ENCODE measurements at regions not wholly inside any gene's neighbourhood (a gene's known extent, or its start where the extent isn't known, plus 50 kb on each side); places are given as distances from the start of the nearest gene placed in this dataset.

GRCh38 chr12:84357314-84357713 lies 555.3 kb downstream of the SLC6A15 start:
- Histone ChIP-seq H3K9ac (replicated peaks in 1 of 4; ENCODE audit: extremely low read depth in 1 of 4, low read depth in 3 of 4, low read length in 3 of 4) (no peak overlapping the region), H2BK20ac (ENCODE audit: low read length) (no peak overlapping the region), H4K20me1 (replicated peaks in 1 of 2; ENCODE audit: control insufficient read depth in 1 of 2, insufficient read depth in 2 of 2, low read length in 2 of 2) (no peaks in the 10 kb centered on the region), H3K9me3 (ENCODE audit: insufficient read depth in 2 of 2, low read depth in 1 of 2, low read length in 1 of 2) (no peaks in the 10 kb centered on the region), H3K18ac (ENCODE audit: extremely low read depth, low read length) (no peak overlapping the region), H2AFZ (ENCODE audit: low read length) (no peak overlapping the region), H4K8ac (ENCODE audit: extremely low read depth, insufficient read depth, low read length) (no peak overlapping the region), H3K4me1 (replicated peaks in 1 of 4; ENCODE audit: control insufficient read depth in 3 of 4, insufficient read depth in 4 of 4, low read length in 3 of 4) (no peaks in the 10 kb centered on the region), H3K4me2 (ENCODE audit: insufficient read depth in 1 of 2, low read depth in 2 of 2, low read length in 2 of 2) (no peak overlapping the region), H2BK120ac (replicated peaks; ENCODE audit: low read depth, low read length) (no peak overlapping the region), H3K4me3 (ENCODE audit: extremely low read depth in 1 of 4, insufficient read depth in 2 of 4, low read depth in 3 of 4, low read length in 4 of 4) (no peak overlapping the region), H3K79me1 (ENCODE audit: low read depth, low read length) (no peaks in the 10 kb centered on the region), H3K23ac (ENCODE audit: insufficient read length) (no peak overlapping the region), H3K27me3 (replicated peaks in 1 of 4; ENCODE audit: control insufficient read depth in 3 of 4, extremely low read depth in 1 of 4, insufficient read depth in 3 of 4, low read length in 3 of 4) (no peaks in the 10 kb centered on the region), H3K27ac (ENCODE audit: low read depth, low read length) (no peak overlapping the region), H4K91ac (replicated peaks; ENCODE audit: insufficient read length, low read length) (no peak overlapping the region), H2BK5ac (ENCODE audit: low read depth, low read length) (no peak overlapping the region), H3K14ac (ENCODE audit: insufficient read length) (no peak overlapping the region), H2AK5ac (ENCODE audit: low read depth, low read length) (no peak overlapping the region), H2BK12ac (ENCODE audit: low read depth, low read length) (no peak overlapping the region), H2BK15ac (ENCODE audit: low read length) (no peak overlapping the region), H3K79me2 (ENCODE audit: control insufficient read depth in 1 of 2, insufficient read depth in 2 of 2, low read length in 2 of 2) (no peaks in the 10 kb centered on the region), H3K23me2 (ENCODE audit: low read depth, low read length) (no peaks in the 10 kb centered on the region), H3K36me3 (ENCODE audit: control insufficient read depth in 2 of 4, insufficient read depth in 4 of 4, low read length in 3 of 4) (no peaks in the 10 kb centered on the region), H4K5ac (ENCODE audit: insufficient read length, low read depth, low read length) (no peak overlapping the region), H3K4ac (replicated peaks; ENCODE audit: insufficient read length, low read depth, low read length) (no peak overlapping the region), H3K56ac (replicated peaks; ENCODE audit: insufficient read length, low read depth, low read length) (no peak overlapping the region)
- FAIRE-seq (no peak), DNase-seq (ENCODE audit: low read depth in 1 of 2, low spot score in 2 of 2) (no peak)
- ChIA-PET CTCF (ENCODE audit: partially characterized antibody) (no interaction called here), POLR2A (ENCODE audit: partially characterized antibody) (no interaction called here)
- 95% methylated on average over 3 of the region's 3 CpGs; no CpG with 5 or more reads in 1 of the 2 experiments for WGBS, 2 experiments (ENCODE audit: extremely low coverage in 1 of 2, insufficient coverage in 1 of 2, insufficient read length in 1 of 2, insufficient replicate concordance in 2 of 2, low coverage in 1 of 2, low lambda C conversion rate in 2 of 2, missing lambda C conversion rate in 1 of 2)
- TF ChIP-seq SAP30 (IDR thresholded peaks at IDR 0.05; ENCODE audit: insufficient read depth, insufficient replicate concordance, low read length), result no peak
- no peak for TF ChIP-seq SIN3A (conservative IDR thresholded peaks at IDR 0.05 in 1 of 2, IDR thresholded peaks at IDR 0.05 in 1 of 2; ENCODE audit: low read depth in 1 of 2, low read length in 2 of 2)
- no peak for TF ChIP-seq ASH2L (IDR thresholded peaks at IDR 0.05; ENCODE audit: low read length)
- no peak for TF ChIP-seq MAX (IDR thresholded peaks at IDR 0.05)
- TF ChIP-seq ATF3 (IDR thresholded peaks at IDR 0.05; ENCODE audit: insufficient read depth, low read depth, low read length), result no peak
- no peak for TF ChIP-seq RXRA (IDR thresholded peaks at IDR 0.05; ENCODE audit: insufficient read depth, low read depth, low read length)
- no peak for TF ChIP-seq TBP (IDR thresholded peaks at IDR 0.05; ENCODE audit: low read depth, low read length)
- no peak for TF ChIP-seq TAF1 (IDR thresholded peaks at IDR 0.05; ENCODE audit: low read depth, low read length)
- no peak for TF ChIP-seq BACH1 (IDR thresholded peaks at IDR 0.05; ENCODE audit: low read length)
- TF ChIP-seq TCF12 (IDR thresholded peaks at IDR 0.05; ENCODE audit: low read depth, low read length), result no peak
- no peak for TF ChIP-seq E2F6 (IDR thresholded peaks at IDR 0.05)
- no peak for TF ChIP-seq MAFK (IDR thresholded peaks at IDR 0.05; ENCODE audit: low read depth, low read length)
- TF ChIP-seq BRCA1 (IDR thresholded peaks at IDR 0.05; ENCODE audit: low read depth, low read length), result no peak

Data from H1 (cell line).